Glutamatergic neuron (in vitro differentiated cells): ENCODE measurements at regions not wholly inside any gene's neighbourhood (a gene's known extent, or its start where the extent isn't known, plus 50 kb on each side); places are given as distances from the start of the nearest gene placed in this dataset.

Experiments
- DNase-seq: peaks from one replicate; pipeline ENCODE4 v3.0.0; 2022
- H3K27ac Mint-ChIP-seq: one replicate; pipeline ENCODE4 v1.8.0; 2020; ENCODE audit warnings: mild to moderate bottlenecking, mixed read lengths, inconsistent platforms; ENCODE audit not compliant: unreplicated experiment
- H3K27me3 Mint-ChIP-seq: one replicate; pipeline ENCODE4 v1.8.0; 2020; ENCODE audit warnings: mild to moderate bottlenecking, moderate library complexity, mixed read lengths, inconsistent platforms; ENCODE audit not compliant: unreplicated experiment
- H3K36me3 Mint-ChIP-seq: one replicate; pipeline ENCODE4 v1.8.0; 2020; ENCODE audit warnings: mild to moderate bottlenecking, mixed read lengths, inconsistent platforms; ENCODE audit not compliant: unreplicated experiment
- H3K4me1 Mint-ChIP-seq: one replicate; pipeline ENCODE4 v1.8.0; 2020; ENCODE audit warnings: mild to moderate bottlenecking, low read depth, mixed read lengths, inconsistent platforms; ENCODE audit not compliant: unreplicated experiment
- H3K4me3 Mint-ChIP-seq: one replicate; pipeline ENCODE4 v1.8.0; 2020; ENCODE audit warnings: mild to moderate bottlenecking, mixed read lengths, inconsistent platforms; ENCODE audit not compliant: unreplicated experiment
- H3K9me3 Mint-ChIP-seq: one replicate; pipeline ENCODE4 v1.8.0; 2020; ENCODE audit warnings: mild to moderate bottlenecking, moderate library complexity, mixed read lengths, inconsistent platforms; ENCODE audit not compliant: unreplicated experiment
- CTCF ChIP-seq: fragments of 200-600 bp; sonication (generic); IDR thresholded peaks from one replicate; pipeline ENCODE4 v1.5.0; 2021; ENCODE audit not compliant: partially characterized antibody, unreplicated experiment

GRCh38 chr21:32162727-32163320, 116.0 kb downstream of the MIS18A start:
- no peak for TF ChIP-seq CTCF
- Mint-ChIP-seq H3K36me3 (peaks cover 6% of the 10 kb centered on the region), H3K27me3 (no peaks in the 10 kb centered on the region), H3K9me3 (no peaks in the 10 kb centered on the region), H3K4me1 (no peaks in the 10 kb centered on the region), H3K4me3 (no peak overlapping the region), H3K27ac (no peak overlapping the region)
- DNase-seq = no peak

GRCh38 chr21:32155226-32155625, 123.6 kb downstream of the MIS18A start:
- Mint-ChIP-seq H3K27me3 (no peaks in the 10 kb centered on the region), H3K36me3 (no peaks in the 10 kb centered on the region), H3K9me3 (no peaks in the 10 kb centered on the region), H3K4me1 (no peaks in the 10 kb centered on the region), H3K27ac (no peak overlapping the region), H3K4me3 (no peak overlapping the region)
- no peak for DNase-seq
- TF ChIP-seq CTCF = no peak

GRCh38 chr21:32147041-32147440, 131.8 kb downstream of the MIS18A start:
- no peaks in the 10 kb centered on the region for H3K36me3 Mint-ChIP-seq
- no peak for DNase-seq

GRCh38 chr21:32144851-32145250, 134.0 kb downstream of the MIS18A start:
- Mint-ChIP-seq H3K9me3 (peaks cover 4% of the 10 kb centered on the region), H3K4me3 (no peak overlapping the region), H3K36me3 (no peaks in the 10 kb centered on the region), H3K27me3 (no peaks in the 10 kb centered on the region), H3K4me1 (peaks cover 21% of the 10 kb centered on the region), H3K27ac (no peak overlapping the region)
- DNase-seq = no peak
- no peak for TF ChIP-seq CTCF

More at GRCh38 chr21:32147041-32147440, 131.8 kb downstream of the MIS18A start:
- no peak for TF ChIP-seq CTCF
- Mint-ChIP-seq H3K27ac (peak overlapping the region; percentile 20), H3K9me3 (peaks cover 4% of the 10 kb centered on the region), H3K27me3 (no peaks in the 10 kb centered on the region), H3K4me1 (peaks cover 19% of the 10 kb centered on the region), H3K4me3 (no peak overlapping the region)

GRCh38 chr21:32143241-32143939, 135.5 kb downstream of the MIS18A start:
- DNase-seq = no peak
- H3K4me3 Mint-ChIP-seq = no peak overlapping the region
- no peak for TF ChIP-seq CTCF
- H3K27me3 Mint-ChIP-seq = no peaks in the 10 kb centered on the region
- peaks cover 4% of the 10 kb centered on the region for H3K9me3 Mint-ChIP-seq
- no peak overlapping the region for H3K27ac Mint-ChIP-seq
- no peaks in the 10 kb centered on the region for H3K36me3 Mint-ChIP-seq
- peaks cover 16% of the 10 kb centered on the region for H3K4me1 Mint-ChIP-seq
